ENCODE measurements at regions not wholly inside any gene's neighbourhood (a gene's known extent, or its start where the extent isn't known, plus 50 kb on each side); places are given as distances from the start of the nearest gene placed in this dataset.

DNA sequence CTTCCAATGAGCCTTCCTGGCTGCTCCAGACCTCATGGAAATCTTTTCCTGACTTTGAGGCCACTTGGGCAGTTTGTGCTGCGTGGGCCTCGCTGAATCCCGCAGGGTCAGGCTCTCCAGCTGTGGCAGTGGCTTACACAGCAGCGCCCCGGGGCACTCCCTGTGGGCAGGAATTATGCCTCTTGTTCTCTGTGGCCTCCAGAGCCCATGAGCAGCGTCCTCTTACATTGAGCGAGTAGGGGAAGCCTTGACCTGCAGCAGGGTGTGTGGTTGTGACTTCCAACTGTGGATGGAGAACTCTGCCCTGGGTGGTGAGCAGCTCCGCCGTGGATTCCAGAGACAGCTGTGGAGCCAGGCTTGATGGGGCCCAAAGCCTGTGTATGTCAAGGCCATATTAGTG lies 180.8 kb downstream of the GLI2 start:
- Histone ChIP-seq H3K4me3 (ENCODE audit: low read depth, low read length) (no peak overlapping the region), H3K4me1 (peaks cover 31% of the 10 kb centered on the region), H3K36me3 (ENCODE audit: control insufficient read depth, insufficient read depth, low read length) (no peaks in the 10 kb centered on the region), H3K27me3 (replicated peaks; ENCODE audit: control insufficient read depth, insufficient read depth, low read length) (no peaks in the 10 kb centered on the region), H3K9me3 (no peaks in the 10 kb centered on the region)
- no TSS peak for BruUV-seq (replicated peaks)
- POLR2A ChIA-PET: no interaction called here
- no peaks in the 10 kb centered on the region for H3K36me3 Mint-ChIP-seq (ENCODE audit: insufficient read depth, unreplicated experiment)
- peaks cover 27% of the 10 kb centered on the region for H3K4me1 Mint-ChIP-seq (ENCODE audit: low read depth, unreplicated experiment)
- intact Hi-C loops (cut with micrococcal nuclease; ENCODE audit: unreplicated experiment): no loop called here
- CTCF ChIA-PET: no interaction called here
- H3K27me3 Mint-ChIP-seq (ENCODE audit: insufficient read depth, unreplicated experiment): no peaks in the 10 kb centered on the region
- no peak overlapping the region for H3K27ac Mint-ChIP-seq (ENCODE audit: unreplicated experiment)
- H3K9me3 Mint-ChIP-seq (ENCODE audit: unreplicated experiment): no peaks in the 10 kb centered on the region
- no peak for DNase-seq
- H3K4me3 Mint-ChIP-seq (ENCODE audit: unreplicated experiment): no peak overlapping the region
- TF ChIP-seq, protein P1, sequence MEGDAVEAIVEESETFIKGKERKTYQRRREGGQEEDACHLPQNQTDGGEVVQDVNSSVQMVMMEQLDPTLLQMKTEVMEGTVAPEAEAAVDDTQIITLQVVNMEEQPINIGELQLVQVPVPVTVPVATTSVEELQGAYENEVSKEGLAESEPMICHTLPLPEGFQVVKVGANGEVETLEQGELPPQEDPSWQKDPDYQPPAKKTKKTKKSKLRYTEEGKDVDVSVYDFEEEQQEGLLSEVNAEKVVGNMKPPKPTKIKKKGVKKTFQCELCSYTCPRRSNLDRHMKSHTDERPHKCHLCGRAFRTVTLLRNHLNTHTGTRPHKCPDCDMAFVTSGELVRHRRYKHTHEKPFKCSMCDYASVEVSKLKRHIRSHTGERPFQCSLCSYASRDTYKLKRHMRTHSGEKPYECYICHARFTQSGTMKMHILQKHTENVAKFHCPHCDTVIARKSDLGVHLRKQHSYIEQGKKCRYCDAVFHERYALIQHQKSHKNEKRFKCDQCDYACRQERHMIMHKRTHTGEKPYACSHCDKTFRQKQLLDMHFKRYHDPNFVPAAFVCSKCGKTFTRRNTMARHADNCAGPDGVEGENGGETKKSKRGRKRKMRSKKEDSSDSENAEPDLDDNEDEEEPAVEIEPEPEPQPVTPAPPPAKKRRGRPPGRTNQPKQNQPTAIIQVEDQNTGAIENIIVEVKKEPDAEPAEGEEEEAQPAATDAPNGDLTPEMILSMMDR (IDR thresholded peaks at IDR 0.05; ENCODE audit: insufficient read depth in 1 of 2, low read depth in 1 of 2, low read length in 1 of 2, severe bottlenecking in 1 of 2, unreplicated experiment in 1 of 2): no peak

GRCh38 chr2:120917886-120918285 lies 182.2 kb downstream of the GLI2 start:
- CTCF ChIA-PET: no interaction called here
- no TSS peak for BruUV-seq (replicated peaks)
- peaks cover 20% of the 10 kb centered on the region for H3K4me1 Mint-ChIP-seq (ENCODE audit: low read depth, unreplicated experiment)
- no peaks in the 10 kb centered on the region for H3K9me3 ChIP-seq
- POLR2A ChIA-PET: interaction anchor here (0.5 kb wide), 1 partner anchor 158 kb away, joined by 3 read pairs; no protein-coding TSS in a partner anchor
- H3K36me3 Mint-ChIP-seq (ENCODE audit: insufficient read depth, unreplicated experiment): peaks cover 4% of the 10 kb centered on the region
- no peak overlapping the region for H3K4me3 Mint-ChIP-seq (ENCODE audit: unreplicated experiment)
- H3K4me1 ChIP-seq: peaks cover 24% of the 10 kb centered on the region
- no peak for DNase-seq
- TF ChIP-seq, protein P1 (IDR thresholded peaks at IDR 0.05; ENCODE audit: insufficient read depth in 1 of 2, low read depth in 1 of 2, low read length in 1 of 2, severe bottlenecking in 1 of 2, unreplicated experiment in 1 of 2): no peak
- H3K9me3 Mint-ChIP-seq (ENCODE audit: unreplicated experiment): no peaks in the 10 kb centered on the region
- no peak overlapping the region for H3K4me3 ChIP-seq (ENCODE audit: low read depth, low read length)
- H3K27me3 Mint-ChIP-seq (ENCODE audit: insufficient read depth, unreplicated experiment): no peaks in the 10 kb centered on the region
- no peaks in the 10 kb centered on the region for H3K36me3 ChIP-seq (ENCODE audit: control insufficient read depth, insufficient read depth, low read length)
- H3K27ac Mint-ChIP-seq (ENCODE audit: unreplicated experiment): no peak overlapping the region
- no peaks in the 10 kb centered on the region for H3K27me3 ChIP-seq (replicated peaks; ENCODE audit: control insufficient read depth, insufficient read depth, low read length)
- intact Hi-C loops (cut with micrococcal nuclease; ENCODE audit: unreplicated experiment): no loop called here

- Histone ChIP-seq H3K27me3 (replicated peaks; ENCODE audit: control insufficient read depth, insufficient read depth, low read length) (no peaks in the 10 kb centered on the region), H3K4me1 (peaks cover 17% of the 10 kb centered on the region), H3K36me3 (ENCODE audit: control insufficient read depth, insufficient read depth, low read length) (no peaks in the 10 kb centered on the region), H3K9me3 (no peaks in the 10 kb centered on the region), H3K4me3 (ENCODE audit: low read depth, low read length) (no peak overlapping the region)
- POLR2A ChIA-PET: no interaction called here
- Mint-ChIP-seq H3K27me3 (ENCODE audit: insufficient read depth, unreplicated experiment) (no peaks in the 10 kb centered on the region), H3K4me1 (ENCODE audit: low read depth, unreplicated experiment) (peaks cover 15% of the 10 kb centered on the region), H3K27ac (ENCODE audit: unreplicated experiment) (no peak overlapping the region), H3K9me3 (ENCODE audit: unreplicated experiment) (no peaks in the 10 kb centered on the region), H3K4me3 (ENCODE audit: unreplicated experiment) (no peak overlapping the region), H3K36me3 (ENCODE audit: insufficient read depth, unreplicated experiment) (peaks cover 4% of the 10 kb centered on the region)
- TF ChIP-seq, protein P1 (IDR thresholded peaks at IDR 0.05; ENCODE audit: insufficient read depth in 1 of 2, low read depth in 1 of 2, low read length in 1 of 2, severe bottlenecking in 1 of 2, unreplicated experiment in 1 of 2): no peak
- no TSS peak for BruUV-seq (replicated peaks)
- DNase-seq: no peak
- CTCF ChIA-PET: no interaction called here
- intact Hi-C loops (cut with micrococcal nuclease; ENCODE audit: unreplicated experiment): no loop called here
These were observed 183.5 kb downstream of the GLI2 start for GRCh38 chr2:120919216-120919615.

Data from Caco-2 (cell line).